ENCODE measurements at regions not wholly inside any gene's neighbourhood (a gene's known extent, or its start where the extent isn't known, plus 50 kb on each side); places are given as distances from the start of the nearest gene placed in this dataset.

GRCh38 chr4:159498446-159499115 lies 395.7 kb downstream of the RAPGEF2 start:
- no peak for DNase-seq

DNA sequence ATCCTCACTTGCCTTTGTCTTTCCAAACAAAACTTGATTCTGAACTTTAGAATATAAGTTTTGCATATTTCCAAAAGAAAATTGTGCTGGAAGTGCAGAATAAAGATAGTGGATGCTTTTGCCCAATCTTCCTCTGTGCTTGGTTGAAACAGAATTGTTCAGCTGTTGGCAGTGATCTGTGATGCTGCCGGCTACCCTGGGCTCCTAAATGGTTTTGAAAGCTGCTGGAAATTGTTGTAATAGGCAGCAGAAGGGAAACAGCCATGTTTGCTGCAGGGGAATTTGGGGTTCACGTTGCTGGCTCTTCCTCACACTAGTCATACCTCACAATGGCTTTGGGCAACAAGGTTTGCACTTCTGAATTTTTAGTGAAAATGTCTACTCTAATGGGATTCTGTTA lies 398.0 kb downstream of the RAPGEF2 start:
- no peak for DNase-seq

DNA sequence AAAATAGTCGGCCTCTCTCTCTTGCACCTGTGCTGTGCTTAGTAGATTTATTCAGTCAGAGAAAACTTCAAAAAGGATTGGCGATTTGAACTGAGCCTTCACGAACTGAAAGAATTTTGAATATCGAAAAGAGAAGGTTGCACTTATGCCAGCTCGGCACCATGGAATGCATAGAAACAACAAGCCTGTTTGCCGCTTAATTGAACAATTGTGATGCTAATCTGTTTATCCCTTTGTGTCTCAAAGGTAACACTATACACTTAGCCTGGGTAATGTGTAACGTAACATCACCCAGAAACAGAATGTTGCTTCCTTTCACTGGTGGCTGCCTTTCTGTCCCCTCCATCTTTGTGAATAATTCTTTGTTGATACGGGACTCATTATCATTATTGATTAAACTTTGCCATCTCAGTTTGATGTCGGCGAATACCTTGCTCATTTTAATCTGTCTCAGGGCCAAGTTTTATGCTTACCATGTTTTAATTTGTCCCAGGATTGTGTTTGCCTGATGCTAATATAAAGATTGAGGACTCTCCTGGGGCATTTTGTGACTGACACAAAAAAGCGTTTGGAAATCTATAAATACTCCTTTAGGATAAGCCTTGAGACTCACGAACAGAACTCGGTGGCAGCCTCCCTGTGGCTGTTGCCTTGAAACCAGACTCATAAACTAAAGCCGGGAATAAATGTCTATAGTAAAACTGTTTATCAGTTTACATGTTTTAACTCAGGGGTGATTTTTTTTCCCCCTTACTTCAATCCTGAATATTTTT lies 400.5 kb downstream of the RAPGEF2 start:
- DNase-seq: no peak

DNA sequence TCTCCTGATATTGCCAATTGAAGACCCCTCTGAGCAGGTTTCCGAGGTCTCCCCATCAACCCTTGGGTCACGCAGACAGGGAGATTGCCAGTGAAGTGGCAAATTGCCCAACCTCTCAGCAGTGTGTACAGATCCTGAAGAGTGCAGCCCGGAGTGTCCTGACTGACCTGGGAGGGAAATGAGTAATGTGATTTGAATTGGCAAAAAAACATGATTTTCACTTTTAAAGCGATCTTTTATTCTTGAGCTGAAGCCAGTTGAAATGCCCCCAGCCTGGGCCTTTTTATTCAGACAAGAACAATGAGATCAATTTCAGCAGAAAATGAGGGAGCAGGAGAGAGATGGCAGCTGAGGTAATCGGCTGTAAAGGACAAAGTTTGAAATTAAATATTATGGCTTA lies 401.8 kb downstream of the RAPGEF2 start:
- DNase-seq: no peak

- no peak for DNase-seq
Observed at GRCh38 chr4:159505266-159505975, 402.5 kb downstream of the RAPGEF2 start.

DNA sequence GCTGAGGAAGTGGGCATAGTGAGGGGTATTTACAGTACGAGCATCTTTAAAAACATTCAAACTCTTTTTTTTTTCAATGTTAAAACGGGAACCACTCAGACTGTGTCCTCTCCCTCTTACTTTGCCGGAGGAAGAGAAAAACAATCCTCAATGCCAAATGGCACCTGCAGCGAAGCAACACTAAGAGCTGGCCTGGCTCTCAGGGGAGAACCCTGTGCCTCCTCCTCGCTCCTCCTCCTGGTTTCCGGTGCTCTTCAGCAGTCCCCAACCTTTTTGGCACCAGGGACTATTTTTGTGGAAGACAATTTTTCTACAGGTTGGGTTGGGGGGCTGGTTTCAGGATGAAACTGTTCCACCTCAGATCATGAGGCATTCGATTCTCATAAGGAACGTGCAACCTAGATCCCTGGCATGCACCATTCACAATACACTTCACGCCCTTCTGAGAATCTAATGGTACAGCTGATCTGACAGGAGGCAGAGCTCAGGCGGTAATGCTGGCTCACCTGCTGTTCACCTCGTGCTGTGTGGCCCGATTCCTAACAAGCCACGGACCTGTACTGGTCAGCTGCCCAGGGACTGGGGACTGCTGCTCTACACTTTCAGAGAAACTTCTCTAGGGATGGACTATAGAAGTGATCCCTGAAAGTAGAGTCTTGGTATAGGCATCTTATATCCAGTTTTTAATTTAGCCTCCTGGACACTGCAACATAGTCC lies 404.1 kb downstream of the RAPGEF2 start:
- DNase-seq: no peak

GRCh38 chr4:159508917-159509500 lies 406.1 kb downstream of the RAPGEF2 start:
- DNase-seq: no peak

DNA sequence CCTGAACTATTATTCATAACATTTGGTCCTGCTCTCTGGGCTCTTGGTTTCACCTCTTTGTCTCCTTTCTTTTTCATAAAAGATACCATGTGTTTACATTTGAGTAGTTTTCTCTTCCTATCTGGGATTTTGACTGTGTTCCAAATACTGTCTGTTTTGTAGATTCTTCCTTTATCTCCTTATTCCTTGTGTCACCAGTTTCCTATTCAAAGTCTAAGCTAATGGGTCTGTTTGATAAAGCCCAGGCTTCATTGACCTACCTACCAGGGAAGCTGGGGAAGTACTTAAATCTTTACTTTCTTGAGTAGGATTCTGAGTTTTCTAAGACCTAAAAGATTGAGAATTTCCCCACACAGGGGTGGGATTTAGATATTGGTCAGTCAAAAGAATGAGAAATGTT lies 409.5 kb downstream of the RAPGEF2 start:
- no peak for DNase-seq

GRCh38 chr4:159515314-159516025 lies 412.6 kb downstream of the RAPGEF2 start:
- DNase-seq: no peak

DNA sequence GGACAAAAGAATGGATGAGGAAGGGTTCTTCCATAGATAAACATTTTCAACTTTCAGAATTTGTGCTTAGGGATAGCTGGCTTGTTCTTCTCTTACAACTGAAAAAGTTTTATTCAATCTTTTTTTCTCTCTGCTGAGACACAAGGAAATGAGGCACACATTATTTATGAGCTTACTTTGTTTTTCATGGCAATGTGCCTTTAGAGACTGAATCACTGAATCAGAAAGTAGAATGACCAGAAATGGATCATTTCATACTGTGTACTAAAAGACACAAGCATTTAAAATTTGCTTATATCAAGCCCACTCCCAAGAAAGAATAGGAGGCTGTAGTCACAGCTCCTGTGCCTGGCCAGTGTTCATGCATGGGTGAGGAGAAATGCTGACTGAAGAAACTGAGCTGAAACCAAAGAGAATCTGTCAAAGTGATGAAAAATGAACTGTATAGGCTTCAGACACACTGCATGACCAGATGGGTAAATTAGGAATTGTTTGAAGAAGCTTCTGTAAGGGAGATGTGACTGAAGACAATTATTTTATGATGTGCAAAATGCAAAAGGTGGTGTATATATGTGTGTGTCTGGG lies 413.8 kb downstream of the RAPGEF2 start:
- no peak for DNase-seq

DNA sequence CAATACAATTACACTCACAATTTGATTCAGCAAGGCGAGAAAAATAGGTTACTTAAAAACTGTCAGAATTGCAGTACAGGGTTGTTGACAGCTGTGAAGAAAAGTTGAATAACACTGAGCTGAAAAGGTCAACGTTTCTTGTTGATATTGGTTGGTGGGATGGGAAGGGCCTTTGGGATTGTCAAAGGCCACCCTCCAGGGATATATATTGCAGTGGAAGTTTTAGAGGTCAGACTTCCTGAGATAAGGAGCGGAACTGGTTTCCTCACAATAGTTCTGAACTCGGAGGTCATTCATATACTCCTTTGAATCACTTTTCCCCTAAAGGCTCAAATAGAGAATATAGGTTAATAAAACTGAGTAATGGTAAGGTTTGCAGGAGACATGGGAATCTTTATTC lies 417.2 kb downstream of the RAPGEF2 start:
- DNase-seq: no peak

GRCh38 chr4:159526172-159526571 lies 423.3 kb downstream of the RAPGEF2 start:
- DNase-seq: no peak

DNA sequence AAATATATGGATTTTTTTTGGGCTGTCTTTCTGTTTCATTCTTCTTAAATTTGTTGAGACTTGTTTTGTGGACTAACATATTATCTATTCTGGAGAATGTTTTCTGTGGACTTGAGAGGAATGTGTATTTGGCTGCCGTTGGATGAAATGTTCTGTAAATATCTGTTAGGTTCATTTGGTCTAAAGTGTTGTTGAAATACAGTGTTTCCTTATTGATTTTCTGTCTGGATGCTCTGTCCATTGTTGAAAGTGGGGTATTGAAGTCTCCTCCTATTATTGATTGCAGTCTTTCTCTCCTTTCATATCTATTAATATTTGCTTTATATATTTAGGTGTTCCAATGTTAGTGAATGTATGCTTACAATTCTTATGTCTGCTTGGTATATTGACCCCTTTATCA lies 431.8 kb downstream of the RAPGEF2 start:
- no peak for DNase-seq

- DNase-seq: no peak
Observed at GRCh38 chr4:159538556-159538955, 435.7 kb downstream of the RAPGEF2 start.

GRCh38 chr4:159540038-159540437 lies 437.2 kb downstream of the RAPGEF2 start:
- DNase-seq: no peak

DNA sequence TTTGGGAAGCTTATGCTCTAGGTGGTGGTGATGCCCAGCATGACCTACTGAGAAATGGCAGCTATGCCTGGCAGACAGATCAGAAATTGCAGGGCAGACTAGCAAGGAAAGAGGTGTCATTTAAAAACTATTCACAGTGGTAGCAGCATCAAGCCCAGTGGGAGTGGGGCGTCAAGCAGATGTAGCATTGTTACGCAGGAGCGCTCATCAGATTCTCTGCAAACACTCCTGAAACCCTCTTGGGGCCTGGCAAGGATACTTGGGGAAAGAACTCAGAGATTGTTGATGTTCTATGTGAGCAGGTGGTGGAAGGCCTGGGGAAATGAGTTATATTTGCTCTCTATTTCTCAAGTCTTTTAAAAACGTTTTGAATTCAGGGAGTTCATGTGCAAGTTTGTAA lies 437.6 kb downstream of the RAPGEF2 start:
- DNase-seq: no peak

GRCh38 chr4:159541143-159541542 lies 438.3 kb downstream of the RAPGEF2 start:
- DNase-seq: no peak

- no peak for DNase-seq
Observed at GRCh38 chr4:159542296-159542695, 439.4 kb downstream of the RAPGEF2 start.

DNA sequence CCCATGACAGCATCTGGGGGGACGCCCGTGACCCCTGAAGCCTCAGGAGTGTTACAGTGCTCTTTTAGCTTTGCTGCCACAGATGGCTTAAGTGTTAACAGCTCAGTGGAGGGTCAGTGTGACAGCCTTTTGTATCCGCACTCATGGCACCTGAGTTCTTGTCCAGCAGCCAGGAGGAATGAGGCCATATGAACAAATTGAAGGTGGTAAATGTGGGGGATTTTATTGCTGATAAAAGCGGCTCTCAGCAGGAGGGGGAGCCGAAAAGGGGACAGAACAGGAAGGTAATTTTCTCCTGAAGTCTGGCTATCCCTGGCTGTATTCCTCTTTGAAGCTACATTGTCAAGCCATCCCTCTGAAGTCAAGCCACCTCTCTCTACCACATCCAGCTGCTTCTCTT lies 441.0 kb downstream of the RAPGEF2 start:
- DNase-seq: no peak

GRCh38 chr4:159545556-159545955 lies 442.7 kb downstream of the RAPGEF2 start:
- DNase-seq: no peak

Measured in anterior cingulate cortex (tissue), 58 donors.